Amniotic epithelial cell (primary cell): ENCODE measurements at regions not wholly inside any gene's neighbourhood (a gene's known extent, or its start where the extent isn't known, plus 50 kb on each side); places are given as distances from the start of the nearest gene placed in this dataset.

Experiments used
- DNase-seq: peaks from one replicate; pipeline ENCODE4 v3.0.0-alpha.2; 2010; ENCODE audit warnings: low read depth

- peak; percentile 92 for DNase-seq
Measured at GRCh38 chr14:88983755-88984154, 159.3 kb downstream of the TTC8 start.

GRCh38 chr14:88985654-88986053 lies 161.2 kb downstream of the TTC8 start:
- peak; percentile 89 for DNase-seq

DNA sequence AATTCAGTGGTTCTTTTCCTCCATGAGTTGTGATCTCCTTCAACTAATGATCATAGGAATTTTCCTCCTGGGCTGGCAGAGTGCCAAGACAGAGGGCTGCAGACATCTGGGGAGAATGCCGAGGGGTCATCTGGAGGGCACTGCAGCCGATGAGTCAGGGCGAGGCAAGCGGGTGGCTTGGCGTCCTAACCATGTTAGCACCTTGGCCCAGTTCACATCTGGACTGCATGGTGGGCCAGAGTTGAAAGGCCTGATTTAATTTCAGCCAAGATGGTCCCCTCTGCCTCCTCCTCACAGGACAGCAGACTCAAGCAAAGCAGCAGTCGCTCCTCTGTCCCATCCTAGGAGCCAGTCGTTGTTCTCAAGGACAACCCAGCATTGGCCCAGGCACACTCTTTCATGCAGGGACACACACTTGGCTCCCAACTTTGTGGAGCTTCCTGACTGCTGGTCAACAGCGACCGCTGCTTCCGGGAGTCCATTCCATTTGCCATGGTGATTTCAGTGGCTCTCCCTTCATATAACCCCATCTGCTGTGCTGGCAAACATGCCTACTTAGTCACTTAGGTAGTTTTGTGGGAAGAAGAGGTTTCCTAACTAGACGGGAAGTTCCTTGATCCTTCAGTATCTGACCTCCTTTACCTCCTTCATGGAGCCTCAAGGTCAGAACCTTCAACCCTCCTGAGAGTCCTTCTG lies 161.8 kb downstream of the TTC8 start:
- peak; percentile 79 for DNase-seq

DNA sequence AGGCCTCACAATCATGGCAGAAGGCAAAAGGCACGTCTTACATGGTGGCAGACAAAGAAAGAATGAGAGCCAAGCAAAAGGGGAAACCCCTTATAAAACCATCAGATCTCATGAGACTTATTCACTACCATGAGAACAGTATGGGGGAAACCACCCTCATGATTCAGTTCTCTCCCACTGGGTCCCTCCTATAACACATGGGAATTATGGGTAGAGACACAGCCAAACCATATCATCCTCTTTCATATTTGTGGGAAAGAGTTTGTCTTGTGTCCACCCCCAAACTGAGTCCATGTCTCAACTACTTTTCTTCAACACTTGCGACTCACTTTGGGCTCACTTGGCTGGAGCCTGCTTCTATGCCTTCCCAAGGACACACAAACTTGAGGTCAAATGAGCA lies 162.5 kb downstream of the TTC8 start:
- peak; percentile 20 for DNase-seq

DNA sequence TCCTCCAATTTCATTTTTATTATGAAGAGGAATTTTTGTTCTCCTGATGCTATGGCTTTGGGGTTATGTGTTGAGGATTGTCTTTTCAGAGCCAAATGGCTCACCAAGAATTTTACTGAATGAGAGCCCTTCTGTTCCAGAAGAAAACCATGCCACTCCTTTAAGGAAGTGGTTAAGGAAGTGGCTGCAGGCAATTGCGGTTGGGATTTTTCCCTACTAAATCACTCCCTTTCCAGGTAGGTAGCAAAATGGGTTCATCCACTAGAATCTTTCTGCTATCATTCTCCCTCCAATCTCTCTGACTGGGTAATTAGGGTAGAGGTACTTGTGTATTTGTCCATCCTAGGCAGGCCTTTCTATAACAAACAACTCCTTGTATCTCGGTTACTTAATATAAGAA lies 163.1 kb downstream of the TTC8 start:
- DNase-seq: no peak

GRCh38 chr14:88989911-88990310 lies 165.5 kb downstream of the TTC8 start:
- no peak for DNase-seq

DNA sequence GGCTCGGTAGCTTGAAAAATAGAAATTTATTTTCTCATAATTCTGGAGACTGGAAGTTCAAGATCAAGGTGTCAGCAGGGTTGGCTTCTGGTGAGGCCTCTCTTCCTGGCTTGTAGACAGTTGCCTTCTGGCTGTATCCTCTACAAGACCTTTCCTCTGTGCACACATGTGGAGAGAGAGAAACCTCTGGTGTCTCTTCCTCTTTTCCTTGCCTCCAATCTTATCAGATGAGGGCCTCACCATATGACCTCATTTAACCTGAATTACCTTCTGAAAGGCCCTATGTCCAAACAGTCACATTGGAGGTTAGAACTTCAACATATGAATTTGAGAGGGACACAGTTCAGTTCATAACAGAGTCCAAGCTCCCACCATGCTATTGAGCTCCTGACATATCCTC lies 166.4 kb downstream of the TTC8 start:
- DNase-seq: no peak

DNA sequence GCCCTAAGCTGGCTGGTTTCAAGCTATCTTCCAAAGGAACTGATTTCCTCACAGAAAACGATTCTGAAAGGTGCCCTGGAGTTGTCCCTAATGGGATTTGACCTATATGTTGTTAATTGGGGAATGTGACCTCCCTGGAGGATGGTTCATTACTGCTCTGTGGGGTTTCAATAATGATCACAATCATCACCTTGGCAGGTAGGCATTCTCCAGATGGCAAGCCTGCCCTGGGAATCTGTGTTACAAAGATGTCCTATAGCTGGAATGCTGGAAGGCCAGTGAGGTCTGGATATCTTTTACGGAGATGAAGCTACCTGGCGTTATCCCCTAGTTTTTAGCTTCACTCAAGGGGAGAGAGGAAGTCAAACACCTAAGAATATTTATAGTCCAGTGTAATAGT lies 167.6 kb downstream of the TTC8 start:
- no peak for DNase-seq

- DNase-seq: peak; percentile 90
Measured at GRCh38 chr14:88993946-88994345, 169.5 kb downstream of the TTC8 start.

DNA sequence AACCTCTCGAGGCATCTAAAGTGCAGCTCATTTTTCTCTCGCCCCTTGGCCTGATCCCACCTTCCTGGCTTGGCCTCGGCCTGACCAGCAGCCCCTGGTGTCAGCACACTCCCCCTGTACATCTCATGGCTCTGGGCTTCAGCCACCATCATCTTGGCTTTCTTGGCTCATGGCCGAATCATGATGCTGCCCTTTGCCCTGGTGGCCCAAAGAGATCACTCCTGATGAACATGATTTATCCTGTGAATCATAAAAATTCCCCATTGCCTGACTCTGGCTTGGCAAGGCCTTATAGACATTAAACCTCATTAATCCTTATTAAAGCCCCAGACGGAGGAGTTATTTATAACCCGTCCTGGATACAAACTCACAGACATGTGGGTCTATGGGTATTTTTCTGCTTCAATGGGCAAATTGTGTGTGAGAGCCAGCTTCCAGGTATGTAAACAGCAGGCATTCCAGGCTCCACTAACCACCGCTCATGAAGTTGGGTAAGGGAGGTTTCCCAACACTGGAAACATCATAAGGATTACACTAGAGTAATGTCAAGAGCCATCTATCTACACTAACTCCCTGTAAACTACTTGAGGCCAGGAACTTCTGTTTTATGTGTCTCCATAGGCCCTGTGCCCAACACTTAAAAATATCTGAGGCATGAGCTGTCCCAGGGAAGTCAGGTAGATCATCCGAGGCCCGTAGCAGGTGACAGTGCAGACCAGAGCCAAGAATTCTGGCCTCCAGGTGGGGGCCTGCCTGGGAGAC lies 171.2 kb downstream of the TTC8 start:
- DNase-seq: peak; percentile 99

GRCh38 chr14:88998027-88998426 lies 173.6 kb downstream of the TTC8 start:
- DNase-seq: no peak

DNA sequence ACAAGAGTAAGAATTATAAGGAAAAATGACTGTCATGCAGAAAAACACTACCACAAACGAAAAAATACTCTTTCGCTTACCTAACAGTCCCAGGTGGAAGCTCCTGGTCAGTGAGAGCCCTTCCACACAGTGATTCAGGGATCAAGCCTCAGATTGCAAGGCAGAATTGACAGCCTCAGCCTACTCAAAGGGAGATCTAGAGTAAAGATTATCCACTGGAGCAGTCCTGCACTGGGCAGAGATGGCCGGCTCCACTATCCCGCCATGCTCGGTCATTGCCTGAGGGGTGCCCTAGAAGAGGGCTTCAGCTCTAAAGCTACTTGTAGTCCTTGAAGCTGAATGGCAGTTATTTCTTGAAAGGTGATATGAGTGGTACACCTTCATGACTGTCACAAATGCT lies 174.7 kb downstream of the TTC8 start:
- no peak for DNase-seq

GRCh38 chr14:89000007-89000942 lies 175.8 kb downstream of the TTC8 start:
- DNase-seq: peak; percentile 99

DNA sequence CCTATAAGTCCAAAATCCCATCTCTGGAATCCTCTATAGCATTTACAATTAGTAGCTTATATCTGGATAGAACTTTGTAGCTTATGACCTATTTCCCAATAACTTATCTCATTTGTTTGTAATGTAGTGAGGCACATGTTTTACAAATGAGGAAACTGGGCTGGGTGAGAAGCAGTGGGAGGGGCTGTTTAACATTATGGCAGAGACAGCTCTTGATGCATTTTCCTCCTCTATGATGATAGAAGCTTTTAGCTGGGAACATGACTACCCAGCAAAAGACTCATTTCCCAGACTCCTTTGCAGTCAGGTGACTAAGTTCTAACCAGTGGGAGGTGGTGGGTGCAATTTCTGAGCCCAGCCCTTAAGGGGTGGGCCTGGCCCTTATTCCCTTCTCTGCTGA lies 179.7 kb downstream of the TTC8 start:
- DNase-seq: peak; percentile 95

DNA sequence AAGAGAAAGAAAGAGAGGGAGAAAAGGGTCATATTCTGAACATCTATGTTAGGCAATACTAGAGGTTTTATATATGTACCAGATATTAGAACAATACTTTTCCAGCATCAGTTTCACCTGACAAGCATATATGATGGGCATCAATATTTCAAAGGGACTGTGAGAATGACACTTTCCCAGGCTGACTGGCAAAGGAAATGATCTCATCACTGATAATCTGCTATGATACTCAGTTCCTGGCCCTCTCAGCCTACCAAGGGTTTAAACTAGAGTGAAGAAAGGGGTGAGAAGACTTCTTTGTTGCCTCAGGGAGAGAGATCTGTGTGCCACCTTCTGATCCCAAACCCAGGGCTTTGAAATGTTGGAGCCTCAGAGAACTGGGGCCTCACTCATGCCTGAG lies 183.5 kb downstream of the TTC8 start:
- DNase-seq: no peak

- DNase-seq: no peak
Measured at GRCh38 chr14:89011355-89012281, 187.2 kb downstream of the TTC8 start.

DNA sequence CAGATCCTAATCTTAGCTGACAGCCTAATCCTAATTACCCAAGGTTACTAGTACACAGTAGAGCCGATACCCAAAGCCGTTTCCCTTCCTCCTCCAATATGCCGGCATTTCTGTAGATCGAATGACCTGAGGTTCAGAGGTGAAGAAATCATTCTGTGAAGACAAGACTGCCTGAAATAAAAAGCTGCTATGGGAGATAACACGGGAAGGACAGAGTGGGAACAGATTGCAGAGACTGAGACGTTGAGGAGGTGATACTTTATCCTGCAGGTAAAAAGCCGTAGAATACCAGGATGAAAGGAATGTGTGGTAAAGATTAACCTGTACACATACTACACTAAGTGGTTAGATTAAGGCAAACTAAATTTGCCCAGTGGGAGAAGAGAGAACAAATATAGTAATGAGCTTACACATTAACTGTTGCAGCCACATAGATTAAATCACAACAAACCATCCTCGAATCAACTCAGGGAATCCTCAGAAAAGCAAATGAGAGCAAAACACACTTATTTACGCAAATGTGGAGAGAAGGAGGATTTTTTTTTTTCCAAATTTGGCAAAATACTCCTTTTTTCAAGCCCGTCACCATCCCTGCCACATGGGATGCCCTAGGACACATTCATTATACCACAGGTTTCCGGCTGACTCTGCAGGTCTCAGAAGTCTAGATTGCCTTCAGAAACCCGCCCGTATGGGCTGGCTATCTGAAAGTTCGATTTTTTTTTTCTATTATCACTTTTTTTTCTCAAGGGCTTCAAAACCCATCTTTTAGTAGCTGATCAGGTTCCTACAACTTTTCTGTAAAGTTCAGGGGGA lies 188.0 kb downstream of the TTC8 start:
- DNase-seq: no peak

DNA sequence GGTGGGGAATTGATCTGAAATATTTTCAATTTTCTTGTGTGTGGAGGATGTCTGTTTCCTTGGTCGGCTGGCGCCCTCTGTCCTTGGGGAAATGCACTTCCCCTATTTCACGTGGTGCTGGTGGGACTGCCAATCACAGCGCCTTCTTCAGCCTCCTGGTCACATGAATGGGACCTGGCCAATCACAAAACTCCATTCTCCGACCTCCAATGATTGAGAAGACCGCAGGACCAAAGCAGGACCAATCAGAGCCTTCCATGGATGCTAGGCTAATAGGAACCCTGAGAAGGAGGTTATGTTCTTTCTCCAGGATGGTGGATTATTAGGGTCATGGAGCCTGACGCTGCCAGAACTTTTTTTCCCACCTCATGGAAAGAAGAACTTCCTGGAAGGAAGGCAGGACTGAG lies 188.7 kb downstream of the TTC8 start:
- DNase-seq: peak; percentile 52

GRCh38 chr14:89013698-89014568 lies 189.5 kb downstream of the TTC8 start:
- DNase-seq: no peak

GRCh38 chr14:89014569-89014850 lies 190.1 kb downstream of the TTC8 start:
- DNase-seq: no peak
